ENCODE measurements at regions not wholly inside any gene's neighbourhood (a gene's known extent, or its start where the extent isn't known, plus 50 kb on each side); places are given as distances from the start of the nearest gene placed in this dataset.

GRCh38 chr2:195029804-195030654 is 627.0 kb upstream of the SLC39A10 start:
- no peak for DNase-seq

GRCh38 chr2:195027947-195028346 is 629.1 kb upstream of the SLC39A10 start:
- no peak for DNase-seq

GRCh38 chr2:195026261-195026660 is 630.8 kb upstream of the SLC39A10 start:
- DNase-seq = no peak

DNA sequence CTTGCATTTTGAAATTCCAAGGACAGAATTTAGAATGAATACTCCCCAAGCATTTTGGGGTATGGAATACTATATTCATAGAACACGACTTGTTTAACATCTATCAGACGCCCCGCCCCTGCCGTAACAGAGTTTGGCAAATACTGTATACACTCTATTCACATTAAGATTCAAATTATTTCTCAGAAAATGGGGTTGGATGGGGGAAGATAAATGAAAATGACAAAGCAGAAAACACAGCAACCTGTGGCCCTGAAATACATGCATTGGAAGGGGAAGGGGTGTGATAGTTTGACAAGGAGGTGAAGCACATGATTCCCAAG is 634.6 kb upstream of the SLC39A10 start:
- DNase-seq = no peak

GRCh38 chr2:195021711-195022507 is 635.1 kb upstream of the SLC39A10 start:
- no peak for DNase-seq

DNA sequence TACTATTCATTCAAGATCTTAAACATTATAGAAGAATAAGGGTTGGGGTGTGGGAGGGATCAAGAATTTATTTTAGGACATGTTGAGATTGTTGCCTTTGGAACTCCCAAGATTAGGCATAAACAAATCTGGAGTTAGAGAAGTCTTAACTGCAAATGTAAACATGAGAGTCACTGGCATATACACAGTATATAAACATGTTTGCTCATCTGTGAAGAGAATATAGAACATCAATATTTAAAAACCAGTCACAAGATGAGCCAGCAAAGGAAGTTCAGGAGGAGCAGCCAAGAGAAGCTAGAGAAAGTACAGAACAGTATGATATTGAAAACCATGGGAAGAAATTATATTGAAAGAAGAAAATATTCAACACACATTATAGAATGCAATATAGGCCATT is 638.6 kb upstream of the SLC39A10 start:
- no peak for DNase-seq

GRCh38 chr2:195017890-195018289 is 639.1 kb upstream of the SLC39A10 start:
- DNase-seq = no peak

DNA sequence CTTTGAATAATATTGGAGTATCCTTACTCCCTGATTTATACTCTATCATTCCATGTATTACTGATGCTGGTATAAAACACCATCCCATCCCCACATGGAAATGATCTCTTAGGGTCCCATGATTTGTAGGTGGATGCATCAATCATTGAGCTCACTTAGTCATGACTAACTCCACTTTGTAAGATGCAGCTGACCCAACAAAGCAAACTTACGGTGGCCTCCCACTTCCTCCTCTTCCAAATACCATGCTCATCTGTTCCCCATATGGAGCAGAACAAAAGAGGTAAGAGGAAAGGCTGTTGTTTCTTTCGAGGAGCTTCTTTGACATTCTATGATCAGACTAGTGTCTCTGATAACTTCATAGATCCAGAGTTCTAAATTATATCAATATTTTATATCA is 640.2 kb upstream of the SLC39A10 start:
- DNase-seq = no peak

- no peak for DNase-seq
Observed at GRCh38 chr2:195009202-195009601, 647.8 kb upstream of the SLC39A10 start.

DNA sequence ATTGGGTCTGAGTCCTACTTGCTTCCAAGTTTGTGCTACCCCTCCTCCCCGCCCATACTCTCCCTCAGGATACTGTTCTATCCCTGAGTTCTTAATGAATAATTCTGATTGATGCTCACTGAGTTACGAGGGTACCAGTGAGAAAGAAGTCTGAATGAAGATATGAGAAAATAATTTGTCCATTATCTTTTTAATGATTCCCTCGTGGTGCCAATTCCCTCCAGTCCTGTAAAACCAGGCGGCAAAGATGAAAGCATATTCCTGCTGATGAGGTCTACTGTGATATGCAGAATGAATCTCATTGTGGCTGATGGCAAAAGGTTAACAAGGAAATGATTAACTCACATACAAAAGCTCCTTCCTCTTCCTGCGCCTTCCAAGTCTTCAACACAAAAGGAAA is 650.2 kb upstream of the SLC39A10 start:
- DNase-seq = no peak

GRCh38 chr2:195003881-195004471 is 653.0 kb upstream of the SLC39A10 start:
- DNase-seq = no peak

- DNase-seq = no peak
Observed at GRCh38 chr2:195001924-195002323, 655.1 kb upstream of the SLC39A10 start.

- no peak for DNase-seq
Observed at GRCh38 chr2:194999771-195000170, 657.3 kb upstream of the SLC39A10 start.

DNA sequence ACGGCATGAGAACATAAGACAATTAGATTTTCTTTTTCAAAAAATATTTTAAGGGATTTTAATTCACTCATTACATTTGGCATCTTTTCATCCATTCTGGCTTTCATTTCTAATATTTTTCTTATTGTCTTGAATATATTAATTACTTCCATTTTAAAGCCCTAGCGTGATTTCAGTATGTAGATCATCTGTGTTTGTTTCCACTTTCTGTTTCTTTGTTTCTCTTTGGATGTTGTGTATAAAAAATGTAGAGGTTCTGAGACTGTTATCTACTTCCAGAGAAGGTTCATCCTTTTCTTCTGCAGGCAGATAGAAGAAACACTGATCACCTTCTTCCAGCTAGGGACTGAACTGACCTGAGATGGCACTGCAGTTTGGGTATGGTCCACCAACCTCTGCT is 664.4 kb upstream of the SLC39A10 start:
- no peak for DNase-seq

DNA sequence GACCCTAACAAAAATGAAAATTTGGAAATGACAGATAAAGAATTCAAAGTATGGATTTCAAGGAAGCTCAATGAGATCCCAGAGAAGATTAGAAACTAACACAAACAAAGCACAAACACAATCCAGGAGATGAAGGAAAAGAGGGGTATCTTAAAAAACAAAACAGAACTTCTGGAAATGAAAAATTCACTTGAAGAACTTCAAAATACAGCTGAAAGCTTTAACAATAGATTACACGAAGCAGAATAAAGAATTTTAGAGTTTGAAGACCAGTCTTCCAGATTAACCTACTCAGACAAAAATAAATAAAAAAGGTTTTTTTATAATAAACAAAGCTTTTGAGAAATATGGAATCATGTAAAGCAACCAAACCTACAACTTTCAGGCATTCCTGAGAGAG is 671.8 kb upstream of the SLC39A10 start:
- DNase-seq = no peak

- no peak for DNase-seq
Observed at GRCh38 chr2:194962254-194962653, 694.8 kb upstream of the SLC39A10 start.

DNA sequence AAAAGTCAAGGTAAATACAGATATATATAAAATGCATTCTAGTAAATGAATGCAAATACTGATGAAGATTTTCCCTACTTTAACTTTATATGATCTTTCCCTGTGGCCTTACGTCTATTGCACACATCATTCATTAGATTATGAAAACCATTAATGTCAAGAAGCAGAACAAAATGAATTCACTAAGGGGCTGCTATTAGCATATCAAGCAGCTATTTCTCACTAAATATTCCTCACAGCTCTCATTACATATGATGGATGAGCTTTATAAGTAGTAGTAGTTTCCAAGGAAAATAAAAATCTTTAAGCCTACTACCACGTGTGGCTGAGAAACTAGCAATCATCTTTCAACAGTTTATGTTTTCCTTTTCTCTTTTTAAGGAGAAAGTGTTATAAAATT is 702.8 kb upstream of the SLC39A10 start:
- no peak for DNase-seq

GRCh38 chr2:194946826-194947225 is 710.2 kb upstream of the SLC39A10 start:
- no peak for DNase-seq

DNA sequence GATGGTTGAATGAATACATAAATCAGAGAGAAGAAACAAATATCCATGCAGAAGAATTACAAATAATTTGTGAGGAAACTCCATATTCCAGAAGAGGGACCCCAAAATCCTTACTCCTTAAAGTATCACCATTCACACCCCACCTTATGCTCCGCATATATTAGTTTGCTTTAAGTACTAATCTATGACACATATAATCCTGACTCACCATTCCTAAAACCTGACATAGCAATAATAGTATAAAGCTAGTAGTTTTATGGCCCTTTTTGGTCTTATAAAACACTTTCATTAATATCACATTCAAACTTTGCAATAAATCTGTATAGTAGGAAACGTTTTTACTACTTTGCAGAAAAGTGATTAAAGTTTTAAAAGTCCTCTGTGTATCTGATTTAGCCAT is 719.0 kb upstream of the SLC39A10 start:
- no peak for DNase-seq

DNA sequence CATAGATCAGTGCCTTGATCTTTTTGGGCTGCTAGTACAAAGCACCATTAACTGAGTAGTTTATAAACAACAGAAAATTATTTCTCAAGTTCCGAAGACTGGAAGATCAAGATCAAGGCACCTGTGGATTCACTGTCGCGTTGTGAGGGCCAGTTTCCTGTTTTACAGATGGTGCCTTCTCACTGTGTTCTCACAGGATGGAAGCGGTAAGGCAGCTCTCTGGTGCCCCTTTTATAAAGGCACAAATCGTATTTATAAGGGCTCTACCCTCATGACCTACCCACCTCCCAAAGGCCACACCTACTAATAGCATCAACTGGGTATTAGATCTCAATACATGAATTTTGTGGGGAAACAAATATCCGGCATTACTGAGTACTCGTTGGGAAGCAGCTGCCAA is 729.5 kb upstream of the SLC39A10 start:
- no peak for DNase-seq

GRCh38 chr2:194926873-194927272 is 730.2 kb upstream of the SLC39A10 start:
- no peak for DNase-seq

DNA sequence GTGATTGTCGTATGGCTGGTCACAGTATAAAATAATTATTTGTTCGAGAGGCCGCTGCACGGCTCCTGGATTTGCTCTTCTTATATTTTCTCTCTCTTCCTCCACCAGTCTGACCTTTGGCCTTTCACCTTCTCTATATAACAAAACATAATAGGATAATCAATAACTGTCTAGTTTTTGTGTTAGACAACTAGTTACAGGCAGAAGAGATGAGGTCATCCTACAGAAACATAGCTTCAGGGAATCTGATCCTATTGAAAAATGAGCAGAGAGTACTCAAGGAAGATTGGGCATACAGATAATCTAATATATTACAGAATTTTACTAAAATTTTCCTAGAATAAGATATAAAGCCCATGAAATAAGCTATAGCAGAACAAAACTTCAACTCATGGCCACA is 731.3 kb upstream of the SLC39A10 start:
- no peak for DNase-seq

DNA sequence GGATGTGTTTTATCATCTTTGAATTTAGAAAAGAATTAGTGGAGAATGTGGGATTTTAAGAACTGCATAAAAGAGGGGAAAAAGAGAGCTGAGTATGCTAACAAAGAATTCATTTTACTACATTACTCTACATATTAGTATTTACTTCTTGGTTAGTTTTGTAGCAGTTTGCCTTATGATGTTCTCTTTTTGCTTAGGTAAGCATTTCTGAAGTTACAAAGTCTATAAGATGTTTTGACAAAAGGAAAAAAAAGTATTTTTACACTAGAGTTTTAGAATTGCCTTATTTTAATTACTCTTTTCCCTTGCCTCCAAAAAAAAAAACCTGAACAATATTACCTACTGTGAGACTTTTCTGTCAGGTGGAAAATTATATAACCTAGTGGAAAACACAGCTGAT is 739.5 kb upstream of the SLC39A10 start:
- DNase-seq = no peak

GRCh38 chr2:194915485-194915884 is 741.5 kb upstream of the SLC39A10 start:
- DNase-seq = no peak

Measured in NCI-H1436 (cell line).